GM12874 (cell line): ENCODE measurements at regions not wholly inside any gene's neighbourhood (a gene's known extent, or its start where the extent isn't known, plus 50 kb on each side); places are given as distances from the start of the nearest gene placed in this dataset.

ENCODE experiments used
- TF ChIP-seq, protein P1 (sequence below): IDR thresholded peaks from 2 replicates; pipeline ENCODE4 v1.5.1; 2011; ENCODE audit warnings: low read depth, mild to moderate bottlenecking, control low read depth, low read length, moderate library complexity; ENCODE audit not compliant: insufficient read depth

DNA sequence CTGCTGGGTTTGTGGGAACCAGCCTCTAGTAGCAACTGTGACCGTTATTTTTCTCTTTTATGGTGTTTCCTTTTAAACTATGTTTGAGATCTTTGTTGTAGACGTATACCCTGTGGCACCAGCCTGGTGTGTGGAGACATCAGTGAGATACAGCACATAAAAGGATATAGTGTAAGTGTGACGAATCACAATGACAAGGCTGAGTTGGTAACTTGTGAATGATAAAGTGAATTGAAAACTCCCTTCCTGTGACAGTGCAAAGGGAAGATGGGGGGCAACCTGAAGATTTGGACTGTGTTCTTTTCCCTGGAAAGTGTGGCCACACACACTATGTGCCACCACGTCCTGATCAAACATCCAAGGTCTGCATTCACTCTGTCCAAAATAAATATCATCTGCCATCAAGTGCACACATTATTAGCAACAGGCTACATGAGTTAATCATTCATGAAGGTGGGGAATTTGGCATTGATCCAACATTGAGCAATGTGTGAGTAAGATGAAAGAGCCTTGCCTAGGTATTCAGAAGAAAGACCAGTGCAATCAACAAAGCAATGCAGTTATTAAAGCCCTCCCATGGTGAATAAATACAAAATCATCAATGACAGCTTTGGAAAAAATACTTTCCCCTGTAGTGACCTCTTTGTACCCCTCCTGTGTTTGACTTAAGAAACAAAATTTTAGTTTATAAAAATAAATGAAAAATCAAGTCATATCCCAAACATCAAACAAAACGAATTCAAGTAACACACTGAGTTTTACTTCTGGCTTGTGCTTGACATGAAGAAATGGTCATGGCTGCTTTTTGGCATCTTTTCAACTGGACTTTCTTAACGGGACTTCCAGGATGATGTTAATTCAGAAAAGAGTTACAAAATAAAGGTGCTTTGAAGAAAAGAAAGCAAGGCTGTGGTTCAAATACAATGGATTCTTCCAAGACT lies 1280.5 kb upstream of the ZEB2 start:
- TF ChIP-seq, protein P1, sequence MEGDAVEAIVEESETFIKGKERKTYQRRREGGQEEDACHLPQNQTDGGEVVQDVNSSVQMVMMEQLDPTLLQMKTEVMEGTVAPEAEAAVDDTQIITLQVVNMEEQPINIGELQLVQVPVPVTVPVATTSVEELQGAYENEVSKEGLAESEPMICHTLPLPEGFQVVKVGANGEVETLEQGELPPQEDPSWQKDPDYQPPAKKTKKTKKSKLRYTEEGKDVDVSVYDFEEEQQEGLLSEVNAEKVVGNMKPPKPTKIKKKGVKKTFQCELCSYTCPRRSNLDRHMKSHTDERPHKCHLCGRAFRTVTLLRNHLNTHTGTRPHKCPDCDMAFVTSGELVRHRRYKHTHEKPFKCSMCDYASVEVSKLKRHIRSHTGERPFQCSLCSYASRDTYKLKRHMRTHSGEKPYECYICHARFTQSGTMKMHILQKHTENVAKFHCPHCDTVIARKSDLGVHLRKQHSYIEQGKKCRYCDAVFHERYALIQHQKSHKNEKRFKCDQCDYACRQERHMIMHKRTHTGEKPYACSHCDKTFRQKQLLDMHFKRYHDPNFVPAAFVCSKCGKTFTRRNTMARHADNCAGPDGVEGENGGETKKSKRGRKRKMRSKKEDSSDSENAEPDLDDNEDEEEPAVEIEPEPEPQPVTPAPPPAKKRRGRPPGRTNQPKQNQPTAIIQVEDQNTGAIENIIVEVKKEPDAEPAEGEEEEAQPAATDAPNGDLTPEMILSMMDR: no peak

DNA sequence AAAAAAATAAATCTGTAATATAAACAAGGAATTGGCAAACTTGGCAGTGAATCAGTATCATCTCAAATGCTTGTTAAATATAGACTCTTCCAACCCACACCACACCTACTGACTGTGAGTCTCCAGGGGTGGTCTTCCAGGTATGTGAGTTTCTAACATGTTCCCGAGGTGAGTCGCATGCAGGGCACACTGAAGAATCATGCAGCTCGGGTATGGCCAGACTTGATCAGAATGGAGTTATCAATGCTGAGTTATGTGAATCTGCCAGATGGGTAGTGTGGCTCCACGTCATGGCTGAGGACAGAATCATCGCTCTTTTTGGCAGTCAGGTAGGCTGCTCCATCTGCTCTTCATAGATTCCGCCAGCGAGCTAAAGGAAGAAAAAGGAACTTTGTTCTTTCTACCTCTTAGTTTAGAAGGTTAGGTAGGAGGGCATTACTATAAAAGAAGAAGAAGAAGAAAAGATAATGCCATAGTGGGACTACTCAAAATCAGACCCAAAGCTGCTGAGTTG lies 1279.7 kb upstream of the ZEB2 start:
- TF ChIP-seq, protein P1: no peak

DNA sequence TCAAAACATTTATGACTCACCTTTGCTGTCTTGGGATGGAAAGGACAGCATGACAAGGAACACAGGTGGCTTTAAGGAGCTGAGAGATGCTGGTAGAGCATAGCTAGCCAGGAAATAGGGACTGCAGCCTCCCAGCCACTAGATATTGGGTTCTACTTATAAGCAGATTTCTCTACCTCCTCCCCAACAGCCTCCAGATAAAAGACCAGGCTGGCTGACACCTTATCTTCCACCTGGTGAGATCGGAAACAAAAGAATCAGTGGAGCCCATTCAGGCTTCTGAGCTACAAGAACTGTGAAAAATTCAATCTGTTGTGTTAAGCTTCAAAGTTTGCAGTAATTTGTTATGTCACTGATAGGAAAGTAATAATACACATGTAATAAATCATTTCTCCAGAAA lies 1278.5 kb upstream of the ZEB2 start:
- TF ChIP-seq, protein P1: no peak

DNA sequence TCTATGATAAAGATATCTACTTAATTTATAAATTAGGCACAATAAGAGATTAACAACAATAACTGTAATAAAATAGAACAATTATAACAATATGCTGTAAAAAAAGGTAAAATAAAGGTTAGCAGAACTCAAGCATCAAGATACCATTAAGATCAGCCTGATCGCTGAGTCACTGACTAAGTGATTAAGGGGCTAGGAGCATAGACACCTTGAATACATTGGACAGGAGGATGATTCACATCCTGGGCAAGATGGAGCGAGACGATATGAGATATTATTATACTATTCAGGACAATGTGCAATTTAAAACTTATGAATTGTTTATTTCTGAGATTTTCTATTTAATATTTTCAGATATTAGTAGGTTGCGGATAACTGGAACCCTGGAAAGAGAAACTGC lies 1277.8 kb upstream of the ZEB2 start:
- TF ChIP-seq, protein P1: no peak

DNA sequence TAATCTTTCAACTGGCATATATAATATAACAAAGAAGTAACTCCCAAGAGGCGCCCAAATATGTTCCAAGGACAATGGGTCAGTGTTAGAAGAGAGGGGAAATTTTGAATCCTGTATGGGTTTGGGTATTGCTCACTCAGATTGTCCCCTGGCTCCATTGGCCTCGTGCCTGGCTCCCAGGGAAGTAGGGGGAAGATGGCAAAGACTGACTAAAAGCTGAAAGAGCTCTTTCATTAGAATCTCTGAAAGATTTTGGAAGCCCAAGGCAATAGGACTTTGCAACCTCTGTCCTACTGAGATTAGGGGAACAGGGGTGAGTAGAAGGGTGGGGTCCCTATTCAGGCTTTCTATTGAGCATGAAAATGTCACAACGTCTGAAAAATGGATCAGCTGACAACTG lies 1272.8 kb upstream of the ZEB2 start:
- TF ChIP-seq, protein P1: no peak

DNA sequence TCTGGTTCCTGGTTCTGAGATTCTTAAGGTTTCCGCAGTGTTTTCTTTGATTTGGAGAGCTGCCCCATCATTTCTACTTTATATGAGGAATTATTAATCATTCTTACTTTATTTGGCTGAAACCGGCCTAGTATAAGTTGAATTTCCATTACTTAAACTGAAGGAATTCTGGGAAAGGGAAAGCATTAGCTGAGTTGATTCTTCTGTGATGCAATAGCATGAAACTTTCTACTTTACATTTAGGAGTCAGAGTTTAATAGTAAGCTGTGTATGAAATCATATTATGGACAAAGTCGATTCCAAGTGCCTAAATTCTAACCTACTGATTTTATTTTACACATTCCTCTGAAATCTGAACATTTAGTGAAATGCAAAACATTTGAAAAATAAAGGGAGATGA lies 1269.7 kb upstream of the ZEB2 start:
- TF ChIP-seq, protein P1: no peak

DNA sequence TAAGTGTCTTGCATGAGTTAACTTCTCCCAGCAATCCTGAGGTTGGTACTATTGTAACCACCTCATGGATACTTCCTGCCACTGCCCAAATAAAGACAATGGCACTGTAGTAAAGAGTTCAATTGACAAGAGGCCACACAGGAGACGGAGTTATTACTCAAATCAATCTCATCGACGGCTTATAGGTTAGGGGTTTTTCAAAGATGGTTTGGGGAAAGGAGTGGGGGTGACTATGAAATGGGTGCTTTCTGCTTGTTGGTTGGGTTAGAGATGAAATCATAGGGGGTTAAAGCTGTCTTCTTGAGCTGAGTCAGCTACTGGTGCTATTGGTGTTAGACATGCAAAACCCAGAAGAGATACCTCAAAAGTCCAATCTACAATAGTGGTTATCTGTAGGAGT lies 1258.0 kb upstream of the ZEB2 start:
- TF ChIP-seq, protein P1: no peak
